IMR-90 (cell line): ENCODE measurements at regions not wholly inside any gene's neighbourhood (a gene's known extent, or its start where the extent isn't known, plus 50 kb on each side); places are given as distances from the start of the nearest gene placed in this dataset.

ENCODE experiments used
- ATAC-seq: fragments of 200-7000 bp; cut with Tn5 transposase; 2 replicates; pipeline ENCODE4 v1.9.1; 2020; ENCODE audit warnings: low read depth, mild to moderate bottlenecking, moderate library complexity
- BruUV-seq: library from RNA; stranded (reverse); fragments of 400-500 nt; replicated peaks from 2 replicates; lab custom pipeline; 2021; lab: Mats Ljungman, UMichigan
- CTCF ChIA-PET: fragments of 300-600 bp; formaldehyde crosslinking; extraction: SDS; loops from one replicate; lab custom pipeline; 2021; ENCODE audit warnings: antibody characterized with exemption; lab: Yijun Ruan, JAX
- POLR2A ChIA-PET: fragments of 300-600 bp; sonication (Branson Sonifier 250); formaldehyde crosslinking; loops from one replicate; lab custom pipeline; 2022; ENCODE audit warnings: antibody characterized with exemption; ENCODE audit not compliant: unreplicated experiment; lab: Charles Lee
- DNase-seq: peaks from one replicate; pipeline ENCODE4 v3.0.0; 2013
- H2AFZ ChIP-seq: replicated peaks from 2 replicates; pipeline ENCODE3; 2013; ENCODE audit warnings: low read length, mild to moderate bottlenecking; ENCODE audit not compliant: poor library complexity
- H2AK5ac ChIP-seq: 2 replicates; pipeline ENCODE4 v1.6.1; 2013; ENCODE audit warnings: low read depth, low read length, inconsistent platforms
- H2AK9ac ChIP-seq: replicated peaks from 2 replicates; pipeline ENCODE3; 2013; ENCODE audit warnings: mild to moderate bottlenecking, low read depth, low read length, moderate library complexity; ENCODE audit not compliant: poor library complexity
- H2BK120ac ChIP-seq: 2 replicates; pipeline ENCODE4 v1.6.1; 2013; ENCODE audit warnings: low read depth, low read length, inconsistent platforms
- H2BK15ac ChIP-seq: 3 replicates; pipeline ENCODE4 v1.6.1; 2013; ENCODE audit warnings: low read depth, low read length, inconsistent platforms
- H2BK20ac ChIP-seq: 2 replicates; pipeline ENCODE4 v1.6.1; 2013; ENCODE audit warnings: low read depth, mild to moderate bottlenecking, inconsistent platforms, low read length, moderate library complexity
- H2BK5ac ChIP-seq: 2 replicates; pipeline ENCODE4 v1.6.1; 2013; ENCODE audit warnings: mild to moderate bottlenecking, low read depth, low read length, inconsistent platforms; ENCODE audit not compliant: poor library complexity, severe bottlenecking
- H3K14ac ChIP-seq: replicated peaks from 2 replicates; pipeline ENCODE4 v1.6.1; 2013; ENCODE audit warnings: low read depth, low read length, inconsistent platforms
- H3K18ac ChIP-seq: 2 replicates; pipeline ENCODE4 v1.6.1; 2013; ENCODE audit warnings: low read depth, low read length, control low read depth
- H3K23ac ChIP-seq: 2 replicates; pipeline ENCODE4 v1.6.1; 2013; ENCODE audit warnings: low read depth, low read length, inconsistent platforms
- H3K27ac ChIP-seq: 2 replicates; pipeline ENCODE4 v1.5.1; 2013; ENCODE audit warnings: mild to moderate bottlenecking, control low read depth, low read length; ENCODE audit not compliant: insufficient read depth
- H3K27me3 ChIP-seq: 2 replicates; pipeline ENCODE4 v1.6.1; 2013; ENCODE audit warnings: low read length; ENCODE audit not compliant: control insufficient read depth, insufficient read depth
- H3K36me3 ChIP-seq: 2 replicates; pipeline ENCODE4 v1.6.1; 2013; ENCODE audit warnings: low read length, mixed read lengths; ENCODE audit not compliant: control insufficient read depth, insufficient read depth
- H3K4ac ChIP-seq: 2 replicates; pipeline ENCODE4 v1.6.1; 2013; ENCODE audit warnings: low read depth, low read length, inconsistent platforms
- H3K4me1 ChIP-seq: 2 replicates; pipeline ENCODE4 v1.6.1; 2013; ENCODE audit warnings: low read length, mixed read lengths; ENCODE audit not compliant: control insufficient read depth, insufficient read depth
- H3K4me2 ChIP-seq: 2 replicates; pipeline ENCODE4 v1.6.1; 2013; ENCODE audit warnings: low read depth, mild to moderate bottlenecking, control low read depth, low read length, moderate library complexity
- H3K4me3 ChIP-seq: 2 replicates; pipeline ENCODE4 v1.5.1; 2013; ENCODE audit warnings: low read depth, mild to moderate bottlenecking, control low read depth, low read length, moderate library complexity; ENCODE audit not compliant: insufficient read depth
- H3K56ac ChIP-seq: 2 replicates; pipeline ENCODE4 v1.6.1; 2013; ENCODE audit warnings: low read length, inconsistent platforms; ENCODE audit not compliant: insufficient read depth; ENCODE audit errors: extremely low read depth
- H3K79me1 ChIP-seq, 2 experiments: 2 replicates each; pipeline ENCODE4 v1.6.1; 2013; ENCODE audit warnings: low read length in 2 of 2, inconsistent platforms in 1 of 2, low read depth in 1 of 2
- H3K9ac ChIP-seq: 2 replicates; pipeline ENCODE4 v1.6.1; 2013; ENCODE audit warnings: low read depth, low read length, control low read depth
- H3K9me1 ChIP-seq: 2 replicates; pipeline ENCODE4 v1.6.1; 2013; ENCODE audit warnings: low read length, inconsistent platforms; ENCODE audit not compliant: insufficient read depth
- H3K9me3 ChIP-seq: 2 replicates; pipeline ENCODE4 v1.6.1; 2013; ENCODE audit warnings: low read length; ENCODE audit not compliant: control insufficient read depth, insufficient read depth
- H4K20me1 ChIP-seq: 2 replicates; pipeline ENCODE4 v1.6.1; 2013; ENCODE audit warnings: low read length, inconsistent platforms; ENCODE audit not compliant: insufficient read depth
- H4K5ac ChIP-seq: 2 replicates; pipeline ENCODE4 v1.6.1; 2013; ENCODE audit warnings: mild to moderate bottlenecking, low read depth, low read length, control low read depth
- H4K8ac ChIP-seq, 2 experiments: 2 replicates each; pipeline ENCODE4 v1.6.1; 2013; ENCODE audit warnings: low read depth in 2 of 2, low read length in 2 of 2, control low read depth in 1 of 2, inconsistent platforms in 1 of 2
- H4K91ac ChIP-seq: 2 replicates; pipeline ENCODE4 v1.6.1; 2013; ENCODE audit warnings: low read depth, low read length, inconsistent platforms; ENCODE audit not compliant: insufficient read depth
- BHLHE40 ChIP-seq: fragments of 150-350 bp; IDR thresholded peaks from 2 replicates; pipeline ENCODE4 v1.6.1; 2016; ENCODE audit warnings: mild to moderate bottlenecking, low read depth, low read length
- CHD1 ChIP-seq: IDR thresholded peaks from 2 replicates; pipeline ENCODE4 v1.6.1; 2012; ENCODE audit warnings: low read depth, low read length, improper control_type of control experiment
- FOS ChIP-seq: fragments of 150-350 bp; IDR thresholded peaks from 2 replicates; pipeline ENCODE4 v1.6.1; 2016; ENCODE audit warnings: low read depth, low read length
- MAZ ChIP-seq: IDR thresholded peaks from 2 replicates; pipeline ENCODE4 v1.6.1; 2012; ENCODE audit warnings: low read depth, mild to moderate bottlenecking, low read length, improper control_type of control experiment, moderate library complexity, borderline replicate concordance
- MXI1 ChIP-seq: IDR thresholded peaks from 2 replicates; pipeline ENCODE4 v1.6.1; 2012; ENCODE audit warnings: low read depth, mild to moderate bottlenecking, low read length, moderate library complexity, borderline replicate concordance
- POLR2A ChIP-seq: IDR thresholded peaks from 2 replicates; pipeline ENCODE4 v1.6.1; 2012; ENCODE audit warnings: mild to moderate bottlenecking, low read depth, low read length
- RAD21 ChIP-seq: IDR thresholded peaks from 2 replicates; pipeline ENCODE4 v1.6.1; 2012; ENCODE audit warnings: low read length, improper control_type of control experiment
- RFX5 ChIP-seq: IDR thresholded peaks from 2 replicates; pipeline ENCODE4 v1.8.0; 2012; ENCODE audit warnings: low read depth, mild to moderate bottlenecking, low read length, moderate library complexity
- SMC3 ChIP-seq: fragments of 150-350 bp; IDR thresholded peaks from 2 replicates; pipeline ENCODE4 v1.6.1; 2016; ENCODE audit warnings: low read depth, mild to moderate bottlenecking, antibody characterized with exemption, low read length, moderate library complexity
- WGBS, 2 experiments: methylation state at CpG; one replicate each; pipeline versions ENCODE4 v1.1.5 to v1.1.7; 2013; ENCODE audit warnings: missing lambda C conversion rate in 2 of 2; ENCODE audit not compliant: insufficient read length in 1 of 2; ENCODE audit errors: extremely low coverage in 2 of 2; 5-methylcytosine and 5-hydroxymethylcytosine counted together
- dilution Hi-C: fragments of 300-500 bp; cut with HindIII; formaldehyde crosslinking; loops from one replicate; pipeline ENCODE4 v1.14.3; 2018; ENCODE audit warnings: low sequenced_read_pairs; ENCODE audit not compliant: unreplicated experiment
- in situ Hi-C: fragments of 300-500 bp; cut with MboI; formaldehyde crosslinking; loops from 3 replicates; pipeline ENCODE4 v1.14.3; 2019; ENCODE audit warnings: low sequenced_read_pairs, inconsistent platforms, mixed read lengths
- intact Hi-C: fragments of 100-400 bp; cut with micrococcal nuclease; formaldehyde crosslinking; loops from 2 replicates; pipeline ENCODE4 v1.10.0; 2022
- TF ChIP-seq, protein P1 (sequence below): fragments of 150-350 bp; IDR thresholded peaks from 2 replicates; pipeline ENCODE4 v1.6.1; 2017; ENCODE audit warnings: mild to moderate bottlenecking, antibody characterized with exemption, low read length, low read depth
- TF ChIP-seq, protein P2 (sequence below): conservative IDR thresholded peaks from 2 replicates; pipeline ENCODE4 v1.5.1; 2012; ENCODE audit warnings: mild to moderate bottlenecking, low read depth, low read length, improper control_type of control experiment

DNA sequence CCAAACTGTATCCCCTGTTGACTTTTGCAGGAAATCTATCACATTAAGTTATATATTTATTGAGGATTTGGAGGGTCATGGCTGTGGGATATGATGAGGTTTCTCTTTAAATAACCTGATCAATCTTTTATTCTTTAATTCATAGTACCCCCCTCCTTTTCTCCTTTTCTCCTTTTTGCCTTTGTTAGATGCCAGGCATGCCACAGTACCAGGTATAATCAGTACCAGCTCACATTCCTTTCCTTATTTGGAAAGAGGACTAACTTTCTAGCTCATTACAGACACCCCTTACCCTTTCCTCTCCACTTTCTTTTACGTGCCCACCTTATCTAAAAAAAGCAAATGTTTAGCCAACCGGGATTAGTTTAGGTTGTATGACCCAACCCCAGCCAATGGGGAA lies 326.4 kb upstream of the NAALADL2 start:
- POLR2A ChIA-PET = no interaction called here
- no peak overlapping the region for H3K23ac ChIP-seq
- peak overlapping the region; percentile 48; the same call in 1 of the 2 replicates for H2AK5ac ChIP-seq
- no peak overlapping the region for H2AFZ ChIP-seq
- H3K4me3 ChIP-seq = no peak overlapping the region
- no peak overlapping the region; the same call in 1 of the 2 replicates for H3K56ac ChIP-seq
- TF ChIP-seq RAD21 = no peak
- TF ChIP-seq, protein P1, sequence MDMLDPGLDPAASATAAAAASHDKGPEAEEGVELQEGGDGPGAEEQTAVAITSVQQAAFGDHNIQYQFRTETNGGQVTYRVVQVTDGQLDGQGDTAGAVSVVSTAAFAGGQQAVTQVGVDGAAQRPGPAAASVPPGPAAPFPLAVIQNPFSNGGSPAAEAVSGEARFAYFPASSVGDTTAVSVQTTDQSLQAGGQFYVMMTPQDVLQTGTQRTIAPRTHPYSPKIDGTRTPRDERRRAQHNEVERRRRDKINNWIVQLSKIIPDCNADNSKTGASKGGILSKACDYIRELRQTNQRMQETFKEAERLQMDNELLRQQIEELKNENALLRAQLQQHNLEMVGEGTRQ = no peak
- no peak for TF ChIP-seq MXI1
- no peak for TF ChIP-seq POLR2A
- no peak for TF ChIP-seq MAZ
- TF ChIP-seq, protein P2, sequence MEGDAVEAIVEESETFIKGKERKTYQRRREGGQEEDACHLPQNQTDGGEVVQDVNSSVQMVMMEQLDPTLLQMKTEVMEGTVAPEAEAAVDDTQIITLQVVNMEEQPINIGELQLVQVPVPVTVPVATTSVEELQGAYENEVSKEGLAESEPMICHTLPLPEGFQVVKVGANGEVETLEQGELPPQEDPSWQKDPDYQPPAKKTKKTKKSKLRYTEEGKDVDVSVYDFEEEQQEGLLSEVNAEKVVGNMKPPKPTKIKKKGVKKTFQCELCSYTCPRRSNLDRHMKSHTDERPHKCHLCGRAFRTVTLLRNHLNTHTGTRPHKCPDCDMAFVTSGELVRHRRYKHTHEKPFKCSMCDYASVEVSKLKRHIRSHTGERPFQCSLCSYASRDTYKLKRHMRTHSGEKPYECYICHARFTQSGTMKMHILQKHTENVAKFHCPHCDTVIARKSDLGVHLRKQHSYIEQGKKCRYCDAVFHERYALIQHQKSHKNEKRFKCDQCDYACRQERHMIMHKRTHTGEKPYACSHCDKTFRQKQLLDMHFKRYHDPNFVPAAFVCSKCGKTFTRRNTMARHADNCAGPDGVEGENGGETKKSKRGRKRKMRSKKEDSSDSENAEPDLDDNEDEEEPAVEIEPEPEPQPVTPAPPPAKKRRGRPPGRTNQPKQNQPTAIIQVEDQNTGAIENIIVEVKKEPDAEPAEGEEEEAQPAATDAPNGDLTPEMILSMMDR = no peak
- no peak for TF ChIP-seq SMC3
- TF ChIP-seq BHLHE40 = no peak
- TF ChIP-seq RFX5 = no peak
- TF ChIP-seq FOS = no peak
- TF ChIP-seq CHD1 = no peak
- peak overlapping the region; percentile 53 for H2BK5ac ChIP-seq
- ATAC-seq (no peak), DNase-seq (no peak)
- no peaks in the 10 kb centered on the region for H3K27me3 ChIP-seq
- in situ Hi-C loops (no loop called here), dilution Hi-C loops (no loop called here), intact Hi-C loops (no loop called here)
- peak overlapping the region in 1 of 2 experiments; percentile 35; a peak in 1 of 4 replicates for H4K8ac ChIP-seq
- peak overlapping the region; percentile 43; the same call in 1 of the 2 replicates for H2BK20ac ChIP-seq
- no peak overlapping the region for H2BK15ac ChIP-seq
- peak overlapping the region; percentile 30 for H3K4ac ChIP-seq
- no peak overlapping the region for H4K91ac ChIP-seq
- no peak overlapping the region for H2AK9ac ChIP-seq
- no TSS peak for BruUV-seq
- no peaks in the 10 kb centered on the region for H3K9me1 ChIP-seq
- no peaks in the 10 kb centered on the region for H3K36me3 ChIP-seq
- H3K4me2 ChIP-seq = no peak overlapping the region
- H3K14ac ChIP-seq = peak overlapping the region; percentile 55; the same call in 1 of the 2 replicates
- H2BK120ac ChIP-seq = peak overlapping the region; percentile 69
- peak overlapping the region; percentile 35; the same call in 1 of the 2 replicates for H3K18ac ChIP-seq
- CTCF ChIA-PET = interaction anchor here (0.7 kb wide), 1 partner anchor 12 kb away, joined by 3 read pairs; no protein-coding TSS in a partner anchor
- H4K5ac ChIP-seq = peak overlapping the region; percentile 68
- H4K20me1 ChIP-seq = no peaks in the 10 kb centered on the region
- no peaks in the 10 kb centered on the region for H3K79me1 ChIP-seq
- peak overlapping the region; percentile 47; the same call in 1 of the 2 replicates for H3K27ac ChIP-seq
- peaks cover 6% of the 10 kb centered on the region for H3K4me1 ChIP-seq
- no peaks in the 10 kb centered on the region for H3K9me3 ChIP-seq
- WGBS, 2 experiments = no CpG with 5 or more reads among the region's 2 CpGs
- H3K9ac ChIP-seq = no peak overlapping the region
